HepG2 (cell line): ENCODE measurements at regions not wholly inside any gene's neighbourhood (a gene's known extent, or its start where the extent isn't known, plus 50 kb on each side); places are given as distances from the start of the nearest gene placed in this dataset.

ENCODE experiments used
- ATAC-seq: fragments of 200-7000 bp; cut with Tn5 transposase; 3 replicates; pipeline ENCODE4 v1.9.1; 2020; ENCODE audit warnings: mild to moderate bottlenecking, moderate library complexity
- BruUV-seq: library from RNA; stranded (reverse); fragments of 400-500 nt; replicated peaks from 2 replicates; lab custom pipeline; 2021; lab: Mats Ljungman, UMichigan
- CTCF ChIA-PET: fragments of 300-600 bp; formaldehyde crosslinking; extraction: SDS; loops from one replicate; lab custom pipeline; 2021; ENCODE audit warnings: low total read pairs, inconsistent platforms, low intra/inter-chr PET ratio; lab: Yijun Ruan, JAX
- POLR2A ChIA-PET: fragments of 350-600 bp; sonication (Branson Sonifier 250); formaldehyde crosslinking; loops from one replicate; lab custom pipeline; 2020; ENCODE audit warnings: antibody characterized with exemption, inconsistent platforms; lab: Yijun Ruan, JAX
- DNase-seq: peaks from one replicate; pipeline ENCODE4 v3.0.0-alpha.2; 2015; ENCODE audit warnings: low spot score
- FAIRE-seq: peaks from 3 replicates; lab custom pipeline; 2011; peaks lifted over from hg19 to GRCh38; lab: Jason Lieb, UNC
- H2AFZ ChIP-seq: one replicate; pipeline ENCODE4 v1.6.1; 2011; ENCODE audit warnings: low read length, inconsistent platforms
- H3K27ac ChIP-seq: fragments of 300-600 bp; 3 replicates; pipeline ENCODE4 v1.8.0; 2011; ENCODE audit warnings: mixed run types, mild to moderate bottlenecking, mixed read lengths, low read length, inconsistent platforms; ENCODE audit not compliant: insufficient read depth; ENCODE audit errors: extremely low read length
- H3K27me3 ChIP-seq, 2 experiments: fragments of 200-600 bp in 1 of 2; 2 replicates in 1 of 2; 3 replicates in 1 of 2; pipeline versions ENCODE4 v1.6.0 to v1.8.0; 2011; ENCODE audit warnings: low read length in 2 of 2, mild to moderate bottlenecking in 2 of 2, moderate library complexity in 2 of 2, inconsistent platforms in 1 of 2; ENCODE audit not compliant: insufficient read depth in 2 of 2, control insufficient read depth in 1 of 2
- H3K36me3 ChIP-seq, 2 experiments: fragments of 200-600 bp in 1 of 2; replicated peaks in 1 of 2; 2 replicates in 1 of 2; 3 replicates in 1 of 2; pipeline versions ENCODE4 v1.5.1 to v1.8.0; 2011; ENCODE audit warnings: low read length in 2 of 2, inconsistent platforms in 1 of 2; ENCODE audit not compliant: insufficient read depth in 2 of 2, control insufficient read depth in 1 of 2
- H3K4me1 ChIP-seq: 2 replicates; pipeline ENCODE4 v1.5.1; 2012; ENCODE audit warnings: low read length, inconsistent platforms; ENCODE audit not compliant: insufficient read depth
- H3K4me2 ChIP-seq: 2 replicates; pipeline ENCODE4 v1.6.0; 2011; ENCODE audit warnings: low read depth, low read length, inconsistent platforms
- H3K4me3 ChIP-seq, 3 experiments: fragments of 200-600 bp in 1 of 3; sonication (generic), shearing (Covaris generic) in 1 of 3; replicated peaks in 1 of 3; 2 replicates each; pipeline ENCODE4 v1.5.1; 2011 to 2016; ENCODE audit warnings: low read length in 3 of 3, inconsistent platforms in 2 of 3, low read depth in 2 of 3, mild to moderate bottlenecking in 2 of 3, control low read depth in 1 of 3, mixed read lengths in 1 of 3; ENCODE audit not compliant: insufficient read depth in 1 of 3
- H3K79me2 ChIP-seq: one replicate; pipeline ENCODE4 v1.6.1; 2011; ENCODE audit warnings: low read length, inconsistent platforms; ENCODE audit not compliant: insufficient read depth
- H3K9ac ChIP-seq: 2 replicates; pipeline ENCODE4 v1.6.0; 2011; ENCODE audit warnings: mild to moderate bottlenecking, low read depth, low read length, inconsistent platforms; ENCODE audit not compliant: insufficient read depth
- H3K9me3 ChIP-seq: 2 replicates; pipeline ENCODE4 v1.5.1; 2012; ENCODE audit warnings: mild to moderate bottlenecking, low read length
- H4K20me1 ChIP-seq: 2 replicates; pipeline ENCODE4 v1.6.0; 2011; ENCODE audit warnings: inconsistent platforms, mild to moderate bottlenecking, low read length, moderate library complexity; ENCODE audit not compliant: insufficient read depth
- CREB1 ChIP-seq, 2 experiments: fragments of 450-650 bp in 1 of 2; IDR thresholded peaks; 2 replicates each; pipeline ENCODE4 v1.6.1; 2016 to 2017; ENCODE audit warnings: control low read depth in 1 of 2, mild to moderate bottlenecking in 1 of 2, missing compliant biosample characterization in 1 of 2, missing genetic modification characterization in 1 of 2
- E2F2 ChIP-seq: sonication (generic); formaldehyde crosslinking; IDR thresholded peaks from 2 replicates; pipeline ENCODE4 v1.4.0; 2020; ENCODE audit warnings: missing genetic modification reagents, borderline replicate concordance
- GABPA ChIP-seq, 2 experiments: IDR thresholded peaks; 2 replicates each; pipeline ENCODE4 v1.6.1; 2011 to 2016; ENCODE audit warnings: low read depth in 2 of 2, low read length in 1 of 2, missing biosample characterization in 1 of 2, missing genetic modification characterization in 1 of 2
- HNF4G ChIP-seq, 2 experiments: sonication (generic) in 1 of 2; formaldehyde crosslinking in 1 of 2; IDR thresholded peaks; 2 replicates each; pipeline versions ENCODE4 v1.4.0 to v1.6.1; 2011 to 2020; ENCODE audit warnings: borderline replicate concordance in 2 of 2, low read depth in 2 of 2, mild to moderate bottlenecking in 2 of 2, low read length in 1 of 2, missing genetic modification reagents in 1 of 2, moderate library complexity in 1 of 2
- LRRFIP1 ChIP-seq: sonication (generic); formaldehyde crosslinking; conservative IDR thresholded peaks from 2 replicates; pipeline ENCODE4 v1.4.0; 2020; ENCODE audit warnings: missing genetic modification reagents
- MZF1 ChIP-seq: sonication (generic); formaldehyde crosslinking; IDR thresholded peaks from 2 replicates; pipeline ENCODE4 v1.8.1; 2023; ENCODE audit warnings: mild to moderate bottlenecking, missing genetic modification reagents, borderline replicate concordance
- PRDM15 ChIP-seq: sonication (generic); formaldehyde crosslinking; IDR thresholded peaks from 2 replicates; pipeline ENCODE4 v1.4.0; 2020; ENCODE audit warnings: missing genetic modification reagents
- TBX2 ChIP-seq: sonication (generic); formaldehyde crosslinking; IDR thresholded peaks from 2 replicates; pipeline ENCODE4 v1.5.0; 2020; ENCODE audit warnings: missing genetic modification reagents, mild to moderate bottlenecking, borderline replicate concordance
- ZNF460 ChIP-seq: sonication (generic); formaldehyde crosslinking; IDR thresholded peaks from 2 replicates; pipeline ENCODE4 v1.5.1; 2020; ENCODE audit warnings: missing genetic modification reagents, mild to moderate bottlenecking, borderline replicate concordance
- ZNF557 ChIP-seq: sonication (generic); formaldehyde crosslinking; IDR thresholded peaks from 2 replicates; pipeline ENCODE4 v1.4.0; 2020; ENCODE audit warnings: missing genetic modification reagents
- ZSCAN5A ChIP-seq: sonication (generic); formaldehyde crosslinking; IDR thresholded peaks from 2 replicates; pipeline ENCODE4 v1.8.0; 2022; ENCODE audit warnings: mild to moderate bottlenecking, missing genetic modification reagents, borderline replicate concordance
- ZUFSP ChIP-seq: sonication (generic); formaldehyde crosslinking; IDR thresholded peaks from 2 replicates; pipeline ENCODE4 v1.9.0; 2021; ENCODE audit warnings: missing genetic modification reagents, mild to moderate bottlenecking, borderline replicate concordance
- WGBS: methylation state at CpG from one replicate; pipeline ENCODE4 v1.1.6; 2017; ENCODE audit warnings: low lambda C conversion rate; 5-methylcytosine and 5-hydroxymethylcytosine counted together
- in situ Hi-C: cut with HindIII; loops from 2 replicates; pipeline ENCODE4 v1.10.0; 2017; ENCODE audit warnings: low pct_unique_long_range_greater_than_20kb; ENCODE audit not compliant: extremely low pct_ligation_motif_present
- intact Hi-C: fragments of 100-400 bp; cut with micrococcal nuclease; formaldehyde crosslinking; loops from one replicate; pipeline ENCODE4 v1.10.0; 2022; ENCODE audit not compliant: unreplicated experiment

- H3K27ac ChIP-seq: no peak overlapping the region
- ChIA-PET CTCF (no interaction called here), POLR2A (no interaction called here)
- TF ChIP-seq TBX2 (CRISPR knock-in tag) (no peak), HNF4G (IDR thresholded peaks at IDR 0.05; ENCODE audit: borderline replicate concordance, low read depth, low read length) (no peak), HNF4G (CRISPR knock-in tag; IDR thresholded peaks at IDR 0.05; ENCODE audit: borderline replicate concordance, low read depth) (no peak), GABPA (IDR thresholded peaks at IDR 0.05; ENCODE audit: low read depth, low read length) (no peak), GABPA (CRISPR knock-in tag; IDR thresholded peaks at IDR 0.05; ENCODE audit: low read depth) (no peak), ZSCAN5A (CRISPR knock-in tag) (no peak), E2F2 (no peak), ZUFSP (CRISPR knock-in tag) (no peak), CREB1 (IDR thresholded peaks at IDR 0.05) (no peak), CREB1 (CRISPR knock-in tag; IDR thresholded peaks at IDR 0.05) (no peak), MZF1 (no peak), LRRFIP1 (CRISPR knock-in tag) (no peak), ZNF460 (CRISPR knock-in tag) (no peak), PRDM15 (CRISPR knock-in tag) (no peak), ZNF557 (CRISPR knock-in tag) (no peak)
Measured at GRCh38 chr5:57900381-57900944, 417.9 kb upstream of the ACTBL2 start.

More at GRCh38 chr5:57900381-57900944, 417.9 kb upstream of the ACTBL2 start:
- no peaks in the 10 kb centered on the region for H3K79me2 ChIP-seq
- no peak overlapping the region for H3K4me3 ChIP-seq
- H4K20me1 ChIP-seq: no peaks in the 10 kb centered on the region
- intact Hi-C loops (no loop called here), in situ Hi-C loops (no loop called here)
- no peaks in the 10 kb centered on the region for H3K9me3 ChIP-seq
- no peak for FAIRE-seq
- no peak for ATAC-seq
- no peaks in the 10 kb centered on the region for H3K27me3 ChIP-seq
- H3K4me2 ChIP-seq: no peak overlapping the region
- H2AFZ ChIP-seq: no peak overlapping the region
- 56% methylated on average over 4 of the region's 4 CpGs for WGBS
- DNase-seq: no peak
- BruUV-seq: no TSS peak
- H3K9ac ChIP-seq: no peak overlapping the region
- H3K36me3 ChIP-seq: no peaks in the 10 kb centered on the region
- H3K4me1 ChIP-seq: no peaks in the 10 kb centered on the region
